ENCODE measurements at regions not wholly inside any gene's neighbourhood (a gene's known extent, or its start where the extent isn't known, plus 50 kb on each side); places are given as distances from the start of the nearest gene placed in this dataset.

- Histone ChIP-seq H3K4me3 (ENCODE audit: low read depth, low read length) (no peak overlapping the region), H3K9ac (ENCODE audit: low read depth, low read length) (no peak overlapping the region), H3K9me3 (ENCODE audit: control insufficient read depth, insufficient read depth, low read length) (0 out of 2 replicates have a peak, but pooled peaks cover under 1% of the 10 kb centered on the region), H3K27me3 (ENCODE audit: control insufficient read depth, insufficient read depth, low read length) (no peaks in the 10 kb centered on the region), H3K36me3 (ENCODE audit: control insufficient read depth, insufficient read depth, low read length) (no peaks in the 10 kb centered on the region), H3K27ac (ENCODE audit: low read depth, low read length) (no peak overlapping the region), H3K4me1 (ENCODE audit: control insufficient read depth, insufficient read depth, low read length) (no peaks in the 10 kb centered on the region)
These were observed 73.8 kb upstream of the BMPER start for GRCh38 chr7:33831389-33832141.

DNA sequence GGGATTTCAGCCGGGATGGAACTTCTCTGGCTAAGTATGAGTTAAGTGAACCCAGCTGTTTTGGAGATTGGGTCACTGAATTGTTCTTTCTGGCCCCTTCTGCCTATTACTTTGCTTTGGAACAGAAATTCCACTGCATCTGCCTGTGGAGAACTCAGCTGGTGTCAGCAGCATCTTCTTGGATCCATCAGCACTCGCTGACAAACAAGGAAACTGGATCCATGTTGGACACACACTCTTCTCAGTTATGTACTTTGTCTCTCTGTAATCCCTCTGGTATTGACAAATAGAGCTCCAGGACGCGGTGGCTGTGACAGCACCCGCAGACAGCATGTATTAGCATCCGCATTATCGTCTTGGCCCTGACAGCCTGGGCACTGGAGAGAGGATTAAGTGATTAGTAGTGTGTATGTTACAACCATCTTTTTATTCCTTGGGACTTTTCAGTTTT, 73.0 kb upstream of the BMPER start:
- Histone ChIP-seq H3K4me3 (ENCODE audit: low read depth, low read length) (no peak overlapping the region), H3K27me3 (ENCODE audit: control insufficient read depth, insufficient read depth, low read length) (no peaks in the 10 kb centered on the region), H3K9me3 (ENCODE audit: control insufficient read depth, insufficient read depth, low read length) (peaks cover 3% of the 10 kb centered on the region; the same call in 1 of the 2 replicates), H3K36me3 (ENCODE audit: control insufficient read depth, insufficient read depth, low read length) (no peaks in the 10 kb centered on the region), H3K27ac (ENCODE audit: low read depth, low read length) (no peak overlapping the region), H3K9ac (ENCODE audit: low read depth, low read length) (no peak overlapping the region), H3K4me1 (ENCODE audit: control insufficient read depth, insufficient read depth, low read length) (no peaks in the 10 kb centered on the region)

DNA sequence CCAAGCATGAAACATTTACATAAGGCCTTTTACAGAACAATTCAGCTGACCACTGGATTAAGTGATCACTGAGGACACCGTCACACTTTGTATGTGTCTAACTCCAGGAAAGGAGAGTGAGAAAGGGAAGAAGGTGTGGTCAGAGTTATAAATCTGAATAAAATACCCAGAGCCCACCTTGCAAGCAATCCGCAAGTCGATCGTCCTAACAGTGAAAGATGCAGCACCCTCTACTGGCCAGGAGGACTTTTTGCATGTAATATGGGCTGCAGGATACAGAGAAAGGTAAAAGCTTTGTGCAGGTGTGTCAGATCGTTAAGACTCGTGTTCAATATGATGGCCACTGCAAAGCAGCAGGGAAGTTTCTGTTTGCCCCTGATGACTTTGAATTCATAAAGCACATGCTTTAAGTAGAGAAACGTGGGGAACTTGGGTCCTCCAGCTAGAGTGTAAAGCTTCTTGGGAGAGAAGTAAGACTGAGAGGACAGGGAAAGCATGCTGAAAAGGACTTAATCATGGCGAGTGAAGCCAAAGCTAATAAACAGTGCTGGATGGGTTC, 68.5 kb upstream of the BMPER start:
- Histone ChIP-seq H3K4me1 (ENCODE audit: control insufficient read depth, insufficient read depth, low read length) (no peaks in the 10 kb centered on the region), H3K9ac (ENCODE audit: low read depth, low read length) (no peak overlapping the region), H3K27ac (ENCODE audit: low read depth, low read length) (no peak overlapping the region), H3K9me3 (ENCODE audit: control insufficient read depth, insufficient read depth, low read length) (peaks cover 3% of the 10 kb centered on the region; the same call in 1 of the 2 replicates), H3K4me3 (ENCODE audit: low read depth, low read length) (no peak overlapping the region), H3K27me3 (ENCODE audit: control insufficient read depth, insufficient read depth, low read length) (no peaks in the 10 kb centered on the region), H3K36me3 (ENCODE audit: control insufficient read depth, insufficient read depth, low read length) (no peaks in the 10 kb centered on the region)

DNA sequence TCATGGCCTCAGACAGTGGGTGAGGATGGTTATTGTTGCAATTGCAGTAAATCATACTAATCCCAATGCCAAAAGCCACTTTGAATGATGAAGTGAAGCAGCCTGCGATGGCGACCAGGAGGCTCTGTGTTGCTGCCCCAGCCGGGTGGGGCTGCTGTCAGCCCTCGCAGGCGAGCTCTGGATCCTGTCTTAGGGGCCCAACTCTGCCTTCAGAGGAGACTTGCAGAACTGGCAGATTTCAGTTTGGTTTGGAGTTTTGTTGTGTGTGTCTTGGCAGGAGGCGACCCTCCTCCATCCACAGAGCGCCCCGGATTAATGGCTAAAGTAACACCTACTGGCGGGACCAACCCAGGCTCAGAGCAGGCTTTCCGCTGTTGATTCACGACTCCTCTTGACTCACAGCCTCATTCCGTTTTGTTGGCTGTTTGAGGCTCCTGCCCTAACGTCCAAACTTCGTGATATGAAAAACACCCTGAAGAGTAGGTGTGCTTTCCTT, 67.9 kb upstream of the BMPER start:
- H3K27me3 ChIP-seq (ENCODE audit: control insufficient read depth, insufficient read depth, low read length), result no peaks in the 10 kb centered on the region
- no peak overlapping the region for H3K4me3 ChIP-seq (ENCODE audit: low read depth, low read length)
- H3K9me3 ChIP-seq (ENCODE audit: control insufficient read depth, insufficient read depth, low read length), result peaks cover 3% of the 10 kb centered on the region; the same call in 1 of the 2 replicates
- H3K4me1 ChIP-seq (ENCODE audit: control insufficient read depth, insufficient read depth, low read length), result no peaks in the 10 kb centered on the region
- no peaks in the 10 kb centered on the region for H3K36me3 ChIP-seq (ENCODE audit: control insufficient read depth, insufficient read depth, low read length)
- no peak overlapping the region for H3K27ac ChIP-seq (ENCODE audit: low read depth, low read length)
- H3K9ac ChIP-seq (ENCODE audit: low read depth, low read length), result no peak overlapping the region

DNA sequence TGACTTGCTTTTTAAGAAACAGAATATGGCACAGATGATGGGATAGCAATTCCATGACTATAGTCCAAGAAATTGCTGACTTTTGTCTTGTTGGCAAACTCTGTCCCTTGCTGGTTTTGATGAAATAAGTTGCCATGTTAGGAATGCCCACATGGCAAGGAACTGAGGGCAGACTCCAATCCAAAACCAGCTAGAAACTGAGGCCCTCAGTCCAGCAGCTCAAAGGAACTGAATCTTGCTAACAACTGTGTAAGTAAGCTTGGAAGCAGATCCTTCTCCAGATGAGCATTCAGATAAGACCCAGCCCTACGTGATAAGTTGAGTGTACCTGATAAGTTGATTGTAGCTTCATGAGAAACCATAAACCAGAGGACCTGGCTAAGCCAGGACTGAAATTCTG, 64.3 kb upstream of the BMPER start:
- Histone ChIP-seq H3K4me1 (ENCODE audit: control insufficient read depth, insufficient read depth, low read length) (no peaks in the 10 kb centered on the region), H3K36me3 (ENCODE audit: control insufficient read depth, insufficient read depth, low read length) (no peaks in the 10 kb centered on the region), H3K9ac (ENCODE audit: low read depth, low read length) (no peak overlapping the region), H3K4me3 (ENCODE audit: low read depth, low read length) (no peak overlapping the region), H3K27ac (ENCODE audit: low read depth, low read length) (no peak overlapping the region), H3K27me3 (ENCODE audit: control insufficient read depth, insufficient read depth, low read length) (no peaks in the 10 kb centered on the region), H3K9me3 (ENCODE audit: control insufficient read depth, insufficient read depth, low read length) (peaks cover 3% of the 10 kb centered on the region; the same call in 1 of the 2 replicates)

- Histone ChIP-seq H3K27ac (ENCODE audit: low read depth, low read length) (no peak overlapping the region), H3K4me1 (ENCODE audit: control insufficient read depth, insufficient read depth, low read length) (no peaks in the 10 kb centered on the region), H3K4me3 (ENCODE audit: low read depth, low read length) (no peak overlapping the region)
These were observed 63.6 kb upstream of the BMPER start for GRCh38 chr7:33841705-33842129.

GRCh38 chr7:33842150-33842549, 63.2 kb upstream of the BMPER start:
- H3K9ac ChIP-seq (ENCODE audit: low read depth, low read length), result no peak overlapping the region
- H3K27ac ChIP-seq (ENCODE audit: low read depth, low read length), result no peak overlapping the region
- H3K27me3 ChIP-seq (ENCODE audit: control insufficient read depth, insufficient read depth, low read length), result no peaks in the 10 kb centered on the region
- no peaks in the 10 kb centered on the region for H3K9me3 ChIP-seq (ENCODE audit: control insufficient read depth, insufficient read depth, low read length)
- no peaks in the 10 kb centered on the region for H3K36me3 ChIP-seq (ENCODE audit: control insufficient read depth, insufficient read depth, low read length)
- no peaks in the 10 kb centered on the region for H3K4me1 ChIP-seq (ENCODE audit: control insufficient read depth, insufficient read depth, low read length)
- no peak overlapping the region for H3K4me3 ChIP-seq (ENCODE audit: low read depth, low read length)

More at GRCh38 chr7:33841705-33842129, 63.6 kb upstream of the BMPER start:
- Histone ChIP-seq H3K9ac (ENCODE audit: low read depth, low read length) (no peak overlapping the region), H3K36me3 (ENCODE audit: control insufficient read depth, insufficient read depth, low read length) (no peaks in the 10 kb centered on the region), H3K9me3 (ENCODE audit: control insufficient read depth, insufficient read depth, low read length) (peaks cover under 1% of the 10 kb centered on the region; the same call in 1 of the 2 replicates), H3K27me3 (ENCODE audit: control insufficient read depth, insufficient read depth, low read length) (no peaks in the 10 kb centered on the region)

GRCh38 chr7:33845991-33846509, 59.3 kb upstream of the BMPER start:
- Histone ChIP-seq H3K27ac (ENCODE audit: low read depth, low read length) (no peak overlapping the region), H3K36me3 (ENCODE audit: control insufficient read depth, insufficient read depth, low read length) (no peaks in the 10 kb centered on the region), H3K27me3 (ENCODE audit: control insufficient read depth, insufficient read depth, low read length) (no peaks in the 10 kb centered on the region), H3K4me3 (ENCODE audit: low read depth, low read length) (no peak overlapping the region), H3K9me3 (ENCODE audit: control insufficient read depth, insufficient read depth, low read length) (no peaks in the 10 kb centered on the region), H3K9ac (ENCODE audit: low read depth, low read length) (no peak overlapping the region), H3K4me1 (ENCODE audit: control insufficient read depth, insufficient read depth, low read length) (no peaks in the 10 kb centered on the region)

- no peaks in the 10 kb centered on the region for H3K27me3 ChIP-seq (ENCODE audit: control insufficient read depth, insufficient read depth, low read length)
- no peaks in the 10 kb centered on the region for H3K4me1 ChIP-seq (ENCODE audit: control insufficient read depth, insufficient read depth, low read length)
- no peaks in the 10 kb centered on the region for H3K36me3 ChIP-seq (ENCODE audit: control insufficient read depth, insufficient read depth, low read length)
- no peak overlapping the region for H3K4me3 ChIP-seq (ENCODE audit: low read depth, low read length)
- no peak overlapping the region for H3K9ac ChIP-seq (ENCODE audit: low read depth, low read length)
- no peaks in the 10 kb centered on the region for H3K9me3 ChIP-seq (ENCODE audit: control insufficient read depth, insufficient read depth, low read length)
- H3K27ac ChIP-seq (ENCODE audit: low read depth, low read length), result no peak overlapping the region
These were observed 56.3 kb upstream of the BMPER start for GRCh38 chr7:33849004-33849403.

- H3K4me3 ChIP-seq (ENCODE audit: low read depth, low read length), result no peak overlapping the region
- H3K36me3 ChIP-seq (ENCODE audit: control insufficient read depth, insufficient read depth, low read length), result no peaks in the 10 kb centered on the region
- H3K27ac ChIP-seq (ENCODE audit: low read depth, low read length), result no peak overlapping the region
- H3K4me1 ChIP-seq (ENCODE audit: control insufficient read depth, insufficient read depth, low read length), result no peaks in the 10 kb centered on the region
- no peaks in the 10 kb centered on the region for H3K9me3 ChIP-seq (ENCODE audit: control insufficient read depth, insufficient read depth, low read length)
- H3K9ac ChIP-seq (ENCODE audit: low read depth, low read length), result no peak overlapping the region
- no peaks in the 10 kb centered on the region for H3K27me3 ChIP-seq (ENCODE audit: control insufficient read depth, insufficient read depth, low read length)
These were observed 55.3 kb upstream of the BMPER start for GRCh38 chr7:33849971-33850559.

DNA sequence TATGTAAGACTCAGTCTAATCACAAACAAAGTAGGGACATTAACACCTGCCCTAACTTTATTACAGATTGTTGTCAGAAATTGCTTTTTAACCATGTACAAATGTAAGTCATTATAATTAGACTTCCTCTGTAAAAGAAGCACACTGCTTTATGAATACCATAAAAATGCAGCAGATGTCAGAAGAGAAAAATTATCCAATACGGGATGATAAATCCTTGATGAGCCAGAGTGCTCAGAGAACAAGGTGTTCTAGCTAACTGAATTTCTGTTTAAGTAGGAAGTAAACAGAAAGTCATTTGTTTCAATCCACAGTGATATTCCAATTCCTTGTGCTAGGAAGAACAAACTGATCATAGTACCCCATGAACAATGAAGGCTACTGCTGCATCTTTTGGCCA, 54.6 kb upstream of the BMPER start:
- Histone ChIP-seq H3K4me1 (ENCODE audit: control insufficient read depth, insufficient read depth, low read length) (no peaks in the 10 kb centered on the region), H3K9ac (ENCODE audit: low read depth, low read length) (no peak overlapping the region), H3K27ac (ENCODE audit: low read depth, low read length) (no peak overlapping the region), H3K4me3 (ENCODE audit: low read depth, low read length) (no peak overlapping the region), H3K27me3 (ENCODE audit: control insufficient read depth, insufficient read depth, low read length) (no peaks in the 10 kb centered on the region), H3K9me3 (ENCODE audit: control insufficient read depth, insufficient read depth, low read length) (no peaks in the 10 kb centered on the region), H3K36me3 (ENCODE audit: control insufficient read depth, insufficient read depth, low read length) (no peaks in the 10 kb centered on the region)

Measured in HUES48 (cell line).